ENCODE measurements at regions not wholly inside any gene's neighbourhood (a gene's known extent, or its start where the extent isn't known, plus 50 kb on each side); places are given as distances from the start of the nearest gene placed in this dataset.

GRCh38 chr2:51454177-51454576 is 422.2 kb upstream of the NRXN1 start:
- Mint-ChIP-seq H3K4me3 (no peak overlapping the region), H3K4me1 (ENCODE audit: low read depth) (no peaks in the 10 kb centered on the region), H3K27ac (no peak overlapping the region), H3K27me3 (no peaks in the 10 kb centered on the region), H3K36me3 (ENCODE audit: low read depth) (no peaks in the 10 kb centered on the region), H3K9me3 (peaks cover 19% of the 10 kb centered on the region)
- POLR2A ChIA-PET: no interaction called here
- ATAC-seq (no peak), DNase-seq (no peak)
- CTCF ChIA-PET: interaction anchor here (0.6 kb wide), 1 partner anchor 100 kb away, joined by 3 read pairs; no protein-coding TSS in a partner anchor
- intact Hi-C loops (cut with micrococcal nuclease): no loop called here
- TF ChIP-seq CTCF (IDR thresholded peaks at IDR 0.05): no peak

- ATAC-seq (no peak), DNase-seq (no peak)
- intact Hi-C loops (cut with micrococcal nuclease): no loop called here
- ChIA-PET CTCF (no interaction called here), POLR2A (no interaction called here)
- Mint-ChIP-seq H3K4me3 (no peak overlapping the region), H3K27ac (no peak overlapping the region), H3K36me3 (ENCODE audit: low read depth) (no peaks in the 10 kb centered on the region), H3K9me3 (peaks cover 21% of the 10 kb centered on the region), H3K27me3 (no peaks in the 10 kb centered on the region), H3K4me1 (ENCODE audit: low read depth) (no peaks in the 10 kb centered on the region)
- TF ChIP-seq CTCF (IDR thresholded peaks at IDR 0.05): no peak
These were observed 417.0 kb upstream of the NRXN1 start for GRCh38 chr2:51448911-51449310.

- Mint-ChIP-seq H3K9me3 (peaks cover 1% of the 10 kb centered on the region), H3K4me1 (ENCODE audit: low read depth) (no peaks in the 10 kb centered on the region), H3K27ac (no peak overlapping the region), H3K36me3 (ENCODE audit: low read depth) (no peaks in the 10 kb centered on the region), H3K27me3 (no peaks in the 10 kb centered on the region), H3K4me3 (no peak overlapping the region)
- no peak for TF ChIP-seq CTCF (IDR thresholded peaks at IDR 0.05)
- DNase-seq: no peak
- intact Hi-C loops (cut with micrococcal nuclease): no loop called here
- ChIA-PET POLR2A (no interaction called here), CTCF (no interaction called here)
- ATAC-seq: no peak
These were observed 409.9 kb upstream of the NRXN1 start for GRCh38 chr2:51441786-51442185.

- peaks cover 17% of the 10 kb centered on the region for H3K9me3 Mint-ChIP-seq
- POLR2A ChIA-PET: no interaction called here
- no peak for DNase-seq
- no peak for TF ChIP-seq CTCF (IDR thresholded peaks at IDR 0.05)
- no peak overlapping the region for H3K27ac Mint-ChIP-seq
- no peak overlapping the region for H3K4me3 Mint-ChIP-seq
- H3K4me1 Mint-ChIP-seq (ENCODE audit: low read depth): no peaks in the 10 kb centered on the region
- intact Hi-C loops (cut with micrococcal nuclease): no loop called here
- no peaks in the 10 kb centered on the region for H3K36me3 Mint-ChIP-seq (ENCODE audit: low read depth)
- CTCF ChIA-PET: no interaction called here
- no peak for ATAC-seq
- no peaks in the 10 kb centered on the region for H3K27me3 Mint-ChIP-seq
These were observed 392.5 kb upstream of the NRXN1 start for GRCh38 chr2:51424418-51424817.

GRCh38 chr2:51420511-51420910 is 388.6 kb upstream of the NRXN1 start:
- H3K27ac Mint-ChIP-seq: no peak overlapping the region
- peaks cover 12% of the 10 kb centered on the region for H3K9me3 Mint-ChIP-seq
- ChIA-PET CTCF (no interaction called here), POLR2A (no interaction called here)
- DNase-seq (no peak), ATAC-seq (no peak)
- H3K36me3 Mint-ChIP-seq (ENCODE audit: low read depth): no peaks in the 10 kb centered on the region
- H3K27me3 Mint-ChIP-seq: no peaks in the 10 kb centered on the region
- no peak for TF ChIP-seq CTCF (IDR thresholded peaks at IDR 0.05)
- H3K4me3 Mint-ChIP-seq: no peak overlapping the region
- intact Hi-C loops (cut with micrococcal nuclease): no loop called here
- no peaks in the 10 kb centered on the region for H3K4me1 Mint-ChIP-seq (ENCODE audit: low read depth)
